ENCODE measurements at regions not wholly inside any gene's neighbourhood (a gene's known extent, or its start where the extent isn't known, plus 50 kb on each side); places are given as distances from the start of the nearest gene placed in this dataset.

- TF ChIP-seq REST (IDR thresholded peaks at IDR 0.05; ENCODE audit: borderline replicate concordance) (peak; percentile 37; the same call in 1 of the 2 replicates), REST (CRISPR knock-in tag; IDR thresholded peaks at IDR 0.05; ENCODE audit: low read depth) (no peak), THRAP3 (IDR thresholded peaks at IDR 0.05; ENCODE audit: borderline replicate concordance) (no peak), RAD21 (CRISPR knock-in tag; conservative IDR thresholded peaks at IDR 0.05 in 1 of 2, IDR thresholded peaks at IDR 0.05 in 1 of 2) (peak; percentile 27 to 58; a peak in 3 of 4 replicates), LEF1 (IDR thresholded peaks at IDR 0.05) (no peak), ZNF197 (CRISPR knock-in tag; IDR thresholded peaks at IDR 0.05; ENCODE audit: low read depth) (no peak)
These were observed 56.4 kb upstream of the SPANXN1 start (continued) for GRCh38 chrX:145190801-145191389.
